Activated CD4-positive, alpha-beta T cell treated with anti-CD3 and anti-CD28 coated beads, Interleukin-10, Interleukin-2, amounts not matched to agents 100 ng/mL and 50 ng/mL, durations not matched to agents 16 hours and 8 hours (primary cell): ENCODE measurements at regions not wholly inside any gene's neighbourhood (a gene's known extent, or its start where the extent isn't known, plus 50 kb on each side); places are given as distances from the start of the nearest gene placed in this dataset.
"Not testable (repeated sequence)": the region's sequence is repeated elsewhere in the genome, so short reads cannot be mapped to it uniquely, and the experiment has no call there.

Source experiments
- DNase-seq: peaks from one replicate; pipeline ENCODE4 v3.0.0-alpha.2; 2020

DNA sequence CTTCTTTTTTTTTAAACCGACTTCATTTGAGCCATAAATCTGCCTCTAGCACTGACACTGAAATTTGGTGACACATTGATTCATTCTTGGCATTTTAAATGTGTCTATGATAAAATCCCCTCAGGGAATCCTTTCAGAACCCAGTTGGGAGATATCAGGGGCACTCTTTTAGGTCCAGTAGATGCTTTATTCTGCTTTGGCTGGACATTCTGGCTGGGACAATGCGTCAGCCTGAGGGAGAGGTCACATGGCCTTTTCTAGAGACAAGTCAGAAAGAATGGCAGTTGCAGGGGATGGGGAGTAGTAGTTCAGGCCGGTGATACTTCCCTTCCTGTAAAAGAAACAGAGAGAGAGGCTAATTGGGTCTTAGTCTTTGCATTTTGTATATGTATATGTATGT is 63.1 kb downstream of the TRIM43 start:
- not testable (repeated sequence) for DNase-seq

DNA sequence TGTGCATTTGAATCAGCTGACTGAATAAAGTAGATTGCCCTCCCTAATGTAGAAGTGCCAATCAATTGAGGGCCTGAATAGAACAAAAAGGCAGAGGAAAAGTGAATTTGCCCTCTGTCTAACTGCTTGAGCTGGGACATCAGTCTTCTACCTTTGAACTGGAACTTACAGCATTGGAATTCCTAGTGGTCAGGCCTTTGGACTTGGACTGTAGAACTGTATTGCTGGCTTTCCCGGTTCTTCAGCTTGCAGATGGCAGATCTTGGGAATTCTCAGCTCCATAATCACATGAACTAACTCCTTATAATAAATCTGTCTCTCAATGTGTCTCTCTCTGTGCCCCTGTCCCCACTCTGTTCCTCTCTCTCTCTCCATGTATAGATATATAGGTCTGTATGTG is 64.8 kb downstream of the TRIM43 start:
- not testable (repeated sequence) for DNase-seq

DNA sequence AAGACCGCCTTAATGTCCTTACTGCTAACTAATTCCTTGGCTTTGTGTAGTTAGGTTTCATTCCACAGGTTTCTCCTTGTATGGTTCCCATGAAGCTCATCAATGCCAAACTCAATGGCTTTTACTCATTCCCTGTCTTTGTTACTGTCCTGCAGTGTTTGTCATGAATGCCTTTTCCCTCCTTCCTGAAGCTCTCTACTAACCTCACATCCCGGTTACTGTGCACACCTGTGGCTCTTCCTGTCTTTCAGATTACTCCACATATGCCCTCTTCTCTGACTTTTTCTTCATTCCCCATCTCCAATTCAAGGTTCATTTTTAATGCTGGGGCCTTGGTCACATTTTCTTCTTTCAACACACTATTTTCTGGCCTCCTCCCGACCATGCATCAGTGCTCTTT is 66.1 kb downstream of the TRIM43 start:
- DNase-seq: not testable (repeated sequence)

DNA sequence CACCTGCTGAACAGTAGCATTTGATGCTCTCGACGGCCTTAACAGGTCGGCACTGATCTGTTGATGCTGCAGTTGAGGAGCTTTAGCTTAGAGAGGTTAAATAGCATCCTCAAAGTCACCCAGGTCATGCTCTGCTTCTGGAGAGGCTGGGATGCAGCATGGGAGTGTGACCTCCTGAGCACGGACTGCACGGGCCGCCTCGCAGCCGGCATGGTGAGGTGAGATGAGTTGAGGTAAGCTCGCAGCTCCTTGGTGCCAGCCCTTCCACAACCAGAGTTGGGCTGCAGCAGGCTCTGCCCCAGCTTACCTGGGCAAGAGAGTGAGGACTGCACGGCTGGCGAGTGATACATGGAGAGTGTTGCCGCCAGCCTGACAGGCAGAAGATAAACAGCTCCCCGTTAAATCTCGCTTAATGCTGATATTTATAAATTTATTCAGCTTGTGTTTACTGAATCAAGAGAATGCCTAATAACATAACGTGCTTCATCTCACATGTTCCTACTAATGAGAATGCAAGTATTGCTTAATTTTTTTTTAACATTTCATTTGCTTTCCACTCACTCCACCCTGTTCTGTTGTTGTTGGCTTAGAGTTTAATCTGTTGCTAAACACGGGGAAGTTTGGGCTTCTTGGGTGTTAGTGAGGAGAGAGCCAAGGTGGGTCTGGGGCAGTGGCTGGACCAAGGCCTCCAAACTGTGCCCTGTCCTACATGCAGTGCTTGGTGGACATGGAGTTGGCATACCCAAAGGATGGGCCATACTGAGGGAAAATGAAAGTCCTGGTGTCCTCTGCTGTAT is 69.2 kb downstream of the TRIM43 start:
- not testable (repeated sequence) for DNase-seq

DNA sequence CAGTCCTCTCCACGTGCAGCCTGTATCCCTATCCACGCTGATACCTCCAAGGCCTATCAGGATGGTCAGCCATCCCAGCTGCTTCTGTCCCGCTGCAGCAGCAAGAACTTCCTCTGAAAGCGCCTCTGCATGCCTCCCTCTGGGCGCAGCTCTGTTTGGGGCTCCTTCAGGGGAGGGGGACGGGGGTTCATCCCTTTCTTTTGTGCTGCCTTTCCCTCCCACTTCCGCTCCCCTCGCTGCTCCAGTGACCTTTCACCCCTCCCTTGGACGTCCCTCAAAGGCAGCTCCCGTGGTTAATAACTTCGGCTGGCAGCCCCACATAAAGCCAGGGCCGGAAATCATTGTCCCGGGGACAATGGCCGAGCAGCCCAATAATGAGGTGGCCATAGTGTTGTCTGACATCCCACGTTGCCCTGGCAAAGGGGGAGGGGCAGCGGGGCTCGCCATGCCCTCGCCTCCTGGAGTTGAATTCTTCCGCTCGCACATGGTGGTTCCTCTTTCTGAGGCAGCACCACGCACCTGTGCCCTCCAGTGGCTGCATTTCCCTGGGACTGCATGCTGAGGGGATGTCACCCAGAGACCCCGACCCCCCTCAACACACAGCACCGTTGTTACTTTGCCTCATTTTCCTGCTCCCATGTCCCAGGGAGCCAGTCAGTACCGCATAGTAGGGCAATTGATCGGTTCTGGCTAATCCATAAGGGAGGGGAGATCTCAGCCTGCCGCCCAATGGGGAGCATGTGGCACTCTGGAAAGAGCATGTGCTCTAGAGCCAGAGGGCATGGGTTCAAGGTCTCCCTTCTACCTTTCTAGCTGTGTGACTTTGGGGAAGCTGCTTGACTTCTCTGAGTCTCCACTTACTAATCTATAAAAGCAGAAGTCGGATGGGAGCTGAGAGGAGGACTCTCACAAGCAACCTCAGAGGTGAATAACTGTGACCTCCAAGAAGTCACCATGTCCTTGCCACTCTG is 72.0 kb downstream of the TRIM43 start:
- not testable (repeated sequence) for DNase-seq

DNA sequence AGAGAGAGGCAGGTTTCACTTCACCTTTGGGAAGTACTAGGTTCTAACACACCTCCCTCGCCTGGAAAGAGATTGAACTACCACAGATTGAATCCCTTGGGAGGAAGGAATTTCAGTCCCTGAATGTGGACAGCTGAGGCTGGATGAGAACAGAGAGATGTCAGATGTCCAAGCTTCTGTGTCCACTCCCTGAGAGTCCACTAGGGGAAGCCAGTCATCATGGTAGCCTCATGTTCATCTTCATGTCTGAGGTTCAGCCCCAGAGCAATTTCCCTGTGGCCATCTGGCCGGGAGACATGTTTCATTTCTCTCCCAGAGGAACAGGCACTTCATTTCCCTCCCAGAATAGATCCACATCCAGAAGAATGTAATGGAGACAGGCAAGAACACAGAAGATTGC is 74.8 kb downstream of the TRIM43 start:
- DNase-seq: not testable (repeated sequence)

DNA sequence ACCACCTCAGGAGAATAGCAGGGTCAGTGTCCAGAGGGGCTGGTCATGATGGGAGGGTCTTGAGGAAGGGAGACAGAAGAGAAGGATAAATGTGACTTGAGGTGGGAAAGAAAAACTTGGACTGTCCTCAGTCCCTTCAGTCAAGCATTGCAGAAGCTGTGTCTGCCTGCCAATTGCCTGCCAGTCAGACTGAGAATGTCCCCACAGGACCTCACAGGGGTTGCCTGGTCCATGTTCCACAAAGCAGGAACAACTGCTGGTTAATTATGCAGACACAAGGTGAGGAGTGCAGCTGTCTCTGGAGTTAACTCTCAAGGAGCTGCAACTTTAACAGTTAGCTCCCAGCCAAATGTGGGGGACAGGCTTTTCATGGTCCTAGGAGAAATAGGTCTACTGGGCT is 75.7 kb downstream of the TRIM43 start:
- no peak for DNase-seq

DNA sequence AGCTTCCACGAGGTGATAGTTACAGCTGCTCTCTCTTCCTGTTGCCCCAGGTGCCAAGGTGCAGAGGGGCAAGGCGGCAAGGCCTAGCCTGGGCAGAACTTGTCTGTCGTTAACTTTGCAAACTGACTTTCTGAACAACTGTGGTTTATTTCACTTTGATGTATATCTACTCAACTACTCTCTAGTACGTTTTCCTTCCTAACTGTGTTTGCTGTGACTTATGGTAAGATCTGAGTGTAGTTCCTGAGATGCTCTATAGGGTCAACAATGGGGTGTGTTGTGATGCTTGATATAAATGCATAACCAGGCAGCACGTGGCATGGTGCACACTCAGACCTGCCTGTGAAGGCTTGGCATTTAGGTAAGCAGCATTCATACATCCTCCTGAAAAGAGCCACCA is 77.1 kb downstream of the TRIM43 start:
- DNase-seq: peak; percentile 2

DNA sequence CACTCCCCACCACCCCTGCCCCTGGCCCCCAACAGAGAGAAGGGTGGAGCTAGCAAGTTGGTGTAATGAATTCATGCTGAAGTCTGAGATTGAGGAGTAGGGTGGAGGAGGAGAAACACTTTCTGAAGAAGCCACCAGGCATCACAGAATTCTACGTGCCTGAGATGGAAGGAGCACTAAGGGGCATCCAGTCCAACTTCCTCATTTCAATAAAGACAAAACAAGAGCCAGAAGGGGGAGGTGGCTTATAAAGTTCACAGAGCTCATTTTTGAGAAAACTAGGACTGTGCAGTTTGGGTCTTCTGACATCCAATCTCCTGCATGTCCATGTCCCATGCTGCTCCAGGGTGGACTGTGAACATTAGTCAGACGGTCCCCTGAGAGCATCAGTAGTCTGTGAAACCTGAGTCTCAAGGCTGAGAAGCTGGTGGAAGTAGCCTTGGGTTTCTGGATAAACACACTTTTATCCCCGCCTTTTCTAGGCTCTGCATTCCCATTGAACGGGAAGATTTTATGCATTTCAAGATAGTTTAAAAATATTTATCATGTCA is 77.7 kb downstream of the TRIM43 start:
- DNase-seq: no peak

DNA sequence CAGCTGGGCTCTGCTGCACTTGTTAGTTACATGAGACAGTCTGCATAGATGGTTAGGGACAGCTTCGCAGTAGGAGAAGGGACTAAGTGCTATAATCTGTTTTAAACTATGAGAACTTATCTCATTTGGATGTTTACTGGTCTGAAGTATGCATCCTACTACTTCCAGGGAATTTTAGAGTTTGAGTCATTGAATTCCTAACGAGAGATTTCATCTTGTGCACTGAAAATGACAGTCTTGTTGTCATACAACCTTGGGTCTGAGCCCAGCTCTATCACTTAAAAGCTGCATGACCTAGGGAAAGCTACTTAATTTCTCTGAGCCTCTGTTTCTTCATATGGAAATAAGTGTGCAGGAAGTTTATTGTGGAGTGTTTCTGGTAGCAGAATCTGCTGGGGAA is 78.4 kb downstream of the TRIM43 start:
- DNase-seq: no peak

DNA sequence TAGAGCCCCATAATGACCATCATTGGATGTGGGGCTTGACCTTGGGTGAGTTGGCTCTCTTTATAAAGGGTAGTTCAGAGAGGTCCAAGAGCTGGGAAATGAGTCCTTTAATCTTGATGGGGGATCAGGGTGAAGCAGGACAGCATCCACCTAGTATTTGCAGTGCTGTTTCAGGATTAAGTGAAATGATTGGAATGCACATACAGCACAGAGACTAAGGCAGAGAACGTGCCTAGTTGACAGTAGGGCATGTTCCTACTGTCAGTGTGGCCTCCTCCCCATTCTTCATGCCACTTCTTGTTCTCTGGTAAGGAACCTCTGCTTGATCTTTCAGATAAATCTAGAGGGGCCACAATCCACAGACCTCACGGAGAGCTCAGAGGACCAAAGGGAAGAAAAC is 78.9 kb downstream of the TRIM43 start:
- DNase-seq: no peak

DNA sequence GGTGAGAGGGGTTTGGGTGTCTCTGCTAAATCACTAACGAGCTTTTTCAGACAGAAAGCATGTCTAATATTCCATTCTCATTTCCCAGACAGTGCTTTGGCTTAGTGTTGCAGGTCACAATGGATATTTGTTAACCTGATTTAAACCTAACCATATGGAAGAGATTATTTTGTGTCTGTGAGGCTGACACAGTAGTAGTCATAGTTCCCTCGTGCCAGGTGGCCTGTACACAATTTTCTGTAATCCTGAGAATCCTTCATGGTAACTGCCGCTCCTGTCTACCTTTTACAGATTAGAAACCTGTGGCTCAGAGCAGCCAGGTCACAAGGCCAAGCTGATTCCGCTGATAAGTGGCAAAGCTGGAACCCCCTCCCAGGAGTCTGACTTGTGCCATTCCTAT is 79.4 kb downstream of the TRIM43 start:
- not testable (repeated sequence) for DNase-seq

DNA sequence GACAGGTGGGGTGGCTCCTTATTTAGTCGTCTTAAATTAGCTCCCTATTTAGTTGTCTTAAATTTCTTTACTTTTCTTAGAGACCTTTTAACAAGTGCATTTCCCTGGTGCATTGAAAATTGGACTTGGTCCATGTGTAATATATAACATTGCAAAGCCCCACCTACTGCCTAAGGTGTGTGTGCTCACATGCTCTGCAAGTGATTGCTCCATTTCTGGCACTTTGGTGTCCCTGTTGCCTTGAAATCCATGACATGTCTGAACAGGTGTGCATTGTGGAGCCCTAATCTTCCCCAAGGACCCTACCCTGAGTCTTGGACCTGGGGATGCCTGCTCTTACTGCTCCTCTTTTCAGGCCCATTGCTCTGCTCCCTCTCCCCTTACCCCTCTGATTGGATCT is 80.2 kb downstream of the TRIM43 start:
- not testable (repeated sequence) for DNase-seq

DNA sequence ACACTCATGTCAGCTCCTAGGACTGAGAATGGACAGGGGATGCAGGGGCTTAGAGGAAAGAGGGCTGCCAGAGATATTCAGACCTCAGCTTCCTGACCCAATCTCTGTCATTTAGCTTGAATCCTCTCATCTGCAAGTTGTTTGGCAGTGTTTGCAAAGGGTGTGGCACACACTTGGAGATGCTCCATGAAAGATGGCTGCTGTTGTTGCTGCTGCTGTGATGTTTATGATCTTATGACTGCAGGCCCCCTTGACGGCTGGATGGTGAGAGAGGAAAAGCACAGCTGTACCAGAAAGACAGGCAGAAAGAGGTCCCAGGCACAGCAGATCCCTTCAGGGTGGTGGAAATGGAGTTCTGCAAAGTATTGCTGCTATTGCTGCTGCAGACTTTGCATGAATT is 80.7 kb downstream of the TRIM43 start:
- DNase-seq: not testable (repeated sequence)

DNA sequence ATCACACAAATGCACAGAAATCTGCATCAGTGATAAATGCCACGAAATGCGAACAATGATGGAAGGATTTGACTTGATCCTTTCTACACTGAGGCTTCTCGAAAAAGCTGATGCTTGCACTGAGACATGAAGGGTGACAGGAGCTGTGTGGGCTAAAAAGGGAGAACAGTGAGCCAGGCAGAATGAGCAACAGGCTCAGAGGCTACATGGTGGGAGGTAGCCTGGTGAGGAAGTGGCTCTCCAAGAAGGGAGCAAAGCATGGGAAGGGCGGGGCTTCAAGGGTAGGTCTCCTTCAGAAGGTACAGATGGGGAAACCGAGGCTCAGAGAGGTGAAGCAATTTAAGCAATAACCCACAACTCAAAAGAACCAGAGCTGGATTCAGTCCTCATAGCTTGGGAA is 82.4 kb downstream of the TRIM43 start:
- no peak for DNase-seq

DNA sequence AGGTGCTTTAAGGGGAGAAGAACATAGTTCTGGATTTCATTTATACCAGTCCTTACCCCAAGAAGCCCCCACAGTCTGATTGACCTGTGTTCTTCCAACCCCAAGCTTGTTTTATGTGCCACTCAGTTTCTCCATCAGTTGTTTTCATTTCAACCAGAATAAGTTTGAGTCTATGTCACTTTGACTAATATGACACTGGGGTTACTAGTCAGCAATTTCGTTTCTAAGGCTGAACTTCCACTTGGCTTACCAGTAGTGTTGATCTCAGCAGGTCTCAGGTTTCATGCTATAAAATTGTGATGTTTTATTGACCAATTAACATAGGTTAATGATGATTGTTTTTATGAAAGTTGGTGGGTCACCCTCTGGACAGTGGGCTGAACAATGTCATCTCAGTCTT is 84.8 kb downstream of the TRIM43 start:
- DNase-seq: not testable (repeated sequence)

DNA sequence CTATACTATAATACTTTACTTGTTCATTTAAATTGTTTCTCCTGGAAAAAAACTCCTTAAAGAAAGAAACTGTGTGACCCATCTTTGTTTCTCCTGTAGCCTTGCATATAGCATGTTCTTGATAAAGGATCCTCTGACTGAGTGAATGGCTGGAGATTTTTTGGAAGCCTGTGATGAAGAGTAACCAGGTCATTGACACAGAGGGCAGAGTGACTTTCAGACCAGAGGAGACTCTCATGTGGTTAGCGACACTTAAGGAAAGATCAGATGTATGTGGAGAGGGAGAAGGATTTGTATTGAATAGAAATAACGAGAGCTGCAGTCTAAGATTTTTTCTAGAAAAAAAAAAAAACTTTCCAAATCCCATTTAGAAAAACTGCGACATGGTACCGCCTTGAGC is 85.5 kb downstream of the TRIM43 start:
- DNase-seq: no peak

DNA sequence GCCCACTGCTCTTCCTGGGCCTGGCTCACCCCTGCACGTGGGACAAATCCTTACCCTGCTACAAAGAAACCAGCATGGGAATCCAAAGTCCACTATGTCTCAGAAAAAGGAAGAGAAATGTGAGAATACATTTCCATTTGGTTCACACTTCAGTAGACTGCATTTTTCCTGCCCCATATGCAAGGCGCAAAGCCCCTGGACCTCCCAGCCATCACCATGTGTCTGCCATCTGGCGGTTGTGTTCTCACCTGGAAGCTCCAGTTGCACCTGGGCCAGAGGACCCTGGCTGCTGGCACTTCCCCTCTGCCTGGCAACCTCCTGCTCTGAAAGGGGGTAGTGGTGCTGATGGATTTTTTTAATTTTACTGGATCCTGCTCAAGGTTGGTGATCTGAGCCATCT is 86.0 kb downstream of the TRIM43 start:
- not testable (repeated sequence) for DNase-seq

DNA sequence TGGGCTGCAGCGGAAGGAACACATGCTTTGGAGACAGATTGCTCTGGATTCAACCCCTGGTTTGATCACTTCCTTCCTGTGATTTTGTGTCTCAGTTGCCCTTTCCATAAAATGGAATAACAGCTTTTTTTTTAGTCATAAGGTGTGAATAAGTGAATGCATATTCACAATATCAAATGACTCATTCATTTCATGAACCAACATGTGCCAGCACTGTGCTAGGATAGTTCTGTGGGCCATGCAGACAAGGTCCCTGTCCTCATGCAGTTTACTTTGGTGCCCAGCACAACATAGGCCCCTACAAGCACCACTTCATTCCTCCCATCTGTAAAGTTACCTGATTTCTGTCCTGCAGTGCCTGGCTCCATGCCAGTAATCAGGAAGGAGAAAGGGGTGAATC is 89.4 kb downstream of the TRIM43 start:
- not testable (repeated sequence) for DNase-seq

DNA sequence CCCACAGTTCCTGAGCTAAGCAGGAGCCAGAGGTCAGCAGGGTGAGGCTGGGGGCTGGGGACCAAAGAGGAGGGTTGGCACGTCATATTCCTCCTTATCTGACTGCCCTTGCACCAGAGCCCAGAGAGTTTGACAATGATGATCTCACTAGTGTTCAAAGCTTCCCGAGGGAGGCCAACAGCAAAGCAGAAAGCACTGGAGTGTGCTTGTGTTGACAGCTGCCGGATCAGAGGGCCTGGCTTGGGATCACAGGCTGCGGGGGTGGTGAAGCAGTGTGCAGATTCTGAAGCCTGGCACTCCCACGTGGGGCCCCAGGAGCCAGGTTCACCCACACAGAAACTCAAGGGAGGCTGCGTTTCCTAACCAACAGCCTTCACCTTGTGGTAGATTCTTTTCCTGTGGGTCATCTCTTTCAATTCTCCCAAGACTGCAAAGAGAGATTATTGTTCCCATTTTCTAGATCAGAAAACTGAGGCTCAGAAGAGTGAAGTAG is 89.8 kb downstream of the TRIM43 start:
- not testable (repeated sequence) for DNase-seq

DNA sequence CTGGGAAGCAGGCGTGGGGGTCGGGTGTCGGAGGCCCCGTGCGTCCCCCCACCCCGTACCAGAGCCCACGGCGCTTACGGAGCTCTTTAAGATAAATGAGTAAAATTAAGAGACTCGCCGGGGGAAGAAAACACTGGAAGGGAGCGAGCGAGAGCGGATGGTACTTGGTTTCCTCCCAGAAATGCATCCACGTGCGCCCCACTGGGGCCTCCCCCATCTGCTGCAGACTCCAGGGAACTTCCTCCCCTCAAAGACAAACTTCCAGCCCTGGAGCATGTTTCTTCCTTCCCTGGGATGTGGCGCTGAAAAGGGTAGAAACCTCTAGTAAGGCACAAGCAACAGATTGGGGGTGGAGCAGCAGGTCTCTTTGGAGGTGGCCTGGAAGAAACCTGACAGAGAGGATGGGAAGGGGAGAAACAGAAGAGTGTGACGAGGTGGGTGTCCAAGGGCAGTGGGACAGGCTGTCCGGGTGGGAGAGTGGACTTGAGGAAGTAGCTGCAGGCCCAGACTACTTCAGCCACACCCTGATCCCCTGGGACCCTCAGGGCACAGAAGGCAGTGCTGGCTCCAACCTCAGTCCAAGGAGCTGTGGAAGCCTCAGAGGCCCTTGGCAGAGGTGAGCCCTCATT is 91.2 kb downstream of the TRIM43 start:
- not testable (repeated sequence) for DNase-seq

DNA sequence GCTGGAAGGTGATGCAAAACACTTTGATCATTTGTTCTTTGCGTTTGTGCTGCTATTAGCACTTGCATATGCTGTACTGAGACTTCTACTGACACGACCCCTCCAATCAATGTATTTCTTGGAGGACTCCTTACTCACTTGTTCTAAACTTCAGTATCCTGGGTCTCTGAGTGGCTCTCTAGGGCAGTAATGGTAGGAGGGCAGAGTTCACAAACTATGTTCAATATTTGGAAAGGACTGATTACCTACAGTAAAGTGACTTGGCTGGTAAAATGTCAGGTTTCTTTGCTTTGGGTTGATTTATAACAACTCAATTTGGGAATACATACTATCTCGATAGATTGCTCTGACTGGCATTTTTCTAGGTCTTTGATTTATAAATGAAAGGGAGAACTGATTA is 93.7 kb downstream of the TRIM43 start:
- DNase-seq: no peak
